Erythroblast (primary cell): ENCODE measurements at regions not wholly inside any gene's neighbourhood (a gene's known extent, or its start where the extent isn't known, plus 50 kb on each side); places are given as distances from the start of the nearest gene placed in this dataset.

Experiments
- GATA1 ChIP-seq: IDR thresholded peaks from 2 replicates; pipeline ENCODE4 v1.6.1; 2011; ENCODE audit warnings: low read depth, mild to moderate bottlenecking, control low read depth, low read length, moderate library complexity
- POLR2A ChIP-seq: IDR thresholded peaks from 2 replicates; pipeline ENCODE4 v1.6.1; 2011; ENCODE audit warnings: mild to moderate bottlenecking, low read length

DNA sequence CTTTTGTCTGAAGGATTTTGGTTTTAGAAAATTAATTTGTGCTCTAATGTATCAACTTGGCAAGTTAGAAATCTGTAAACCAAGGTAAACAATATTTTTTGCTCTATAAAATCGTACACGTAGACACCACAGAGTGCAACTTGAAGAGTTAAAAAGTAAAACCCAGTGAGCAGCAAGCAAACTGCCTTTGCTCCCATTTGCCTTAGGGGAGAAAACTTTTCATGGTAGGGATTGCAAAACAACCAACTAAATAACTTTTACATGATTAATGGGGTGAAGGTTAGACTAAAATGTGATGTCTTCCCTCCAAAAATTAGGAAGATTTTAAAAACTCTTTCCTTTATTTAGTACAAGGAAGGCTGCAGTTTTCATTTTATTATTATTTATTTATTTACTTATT, 224.2 kb upstream of the LYZL1 start:
- TF ChIP-seq POLR2A, result no peak
- no peak for TF ChIP-seq GATA1
